C4-2B (cell line): ENCODE measurements at regions not wholly inside any gene's neighbourhood (a gene's known extent, or its start where the extent isn't known, plus 50 kb on each side); places are given as distances from the start of the nearest gene placed in this dataset.

Experiments
- CTCF ChIP-seq: fragments of 450-650 bp; conservative IDR thresholded peaks from 2 replicates; pipeline ENCODE4 v1.5.1; 2017; ENCODE audit warnings: mild to moderate bottlenecking
- ZFX ChIP-seq: fragments of 450-650 bp; IDR thresholded peaks from 2 replicates; pipeline ENCODE4 v1.6.1; 2017

- TF ChIP-seq CTCF, result peak; percentile 75
- TF ChIP-seq ZFX, result no peak
Measured at GRCh38 chr4:56129431-56129861, 180.7 kb downstream of the CEP135 start.
